ENCODE measurements at regions not wholly inside any gene's neighbourhood (a gene's known extent, or its start where the extent isn't known, plus 50 kb on each side); places are given as distances from the start of the nearest gene placed in this dataset.

- Histone ChIP-seq H3K4me3 (replicated peaks; ENCODE audit: insufficient read depth, low read length) (no peak overlapping the region), H3K27ac (replicated peaks) (no peak overlapping the region), H3K27me3 (ENCODE audit: insufficient read depth, poor library complexity, severe bottlenecking) (no peaks in the 10 kb centered on the region)
- TF ChIP-seq REST (IDR thresholded peaks at IDR 0.05; ENCODE audit: insufficient replicate concordance, low read depth): no peak
- no peak for TF ChIP-seq CTCF (IDR thresholded peaks at IDR 0.05; ENCODE audit: insufficient read depth, low read length)
- TF ChIP-seq SPI1 (IDR thresholded peaks at IDR 0.05; ENCODE audit: borderline replicate concordance, low read depth): no peak
- DNase-seq (ENCODE audit: low read depth in 1 of 2, low spot score in 1 of 2): no peak
Observed at GRCh38 chr6:156160007-156160794, 617.0 kb upstream of the ARID1B start.

GRCh38 chr6:156154896-156155295 is 622.3 kb upstream of the ARID1B start:
- Histone ChIP-seq H3K27ac (replicated peaks) (no peak overlapping the region), H3K27me3 (ENCODE audit: insufficient read depth, poor library complexity, severe bottlenecking) (no peaks in the 10 kb centered on the region), H3K4me3 (replicated peaks; ENCODE audit: insufficient read depth, low read length) (no peak overlapping the region)
- DNase-seq (ENCODE audit: low read depth in 1 of 2, low spot score in 1 of 2): no peak
- TF ChIP-seq REST (IDR thresholded peaks at IDR 0.05; ENCODE audit: insufficient replicate concordance, low read depth): no peak
- TF ChIP-seq SPI1 (IDR thresholded peaks at IDR 0.05; ENCODE audit: borderline replicate concordance, low read depth): no peak
- TF ChIP-seq CTCF (IDR thresholded peaks at IDR 0.05; ENCODE audit: insufficient read depth, low read length): no peak
- no peak for TF ChIP-seq POLR2AphosphoS5 (IDR thresholded peaks at IDR 0.05; ENCODE audit: low read depth)
- no peak for TF ChIP-seq GABPA (IDR thresholded peaks at IDR 0.05; ENCODE audit: low read depth)

GRCh38 chr6:156150391-156150790 is 626.8 kb upstream of the ARID1B start:
- TF ChIP-seq CTCF (IDR thresholded peaks at IDR 0.05; ENCODE audit: insufficient read depth, low read length): no peak
- TF ChIP-seq SPI1 (IDR thresholded peaks at IDR 0.05; ENCODE audit: borderline replicate concordance, low read depth): no peak
- no peak for TF ChIP-seq REST (IDR thresholded peaks at IDR 0.05; ENCODE audit: insufficient replicate concordance, low read depth)
- no peak for TF ChIP-seq GABPA (IDR thresholded peaks at IDR 0.05; ENCODE audit: low read depth)
- TF ChIP-seq POLR2AphosphoS5 (IDR thresholded peaks at IDR 0.05; ENCODE audit: low read depth): no peak
- Histone ChIP-seq H3K27ac (replicated peaks) (no peak overlapping the region), H3K27me3 (ENCODE audit: insufficient read depth, poor library complexity, severe bottlenecking) (no peaks in the 10 kb centered on the region), H3K4me3 (replicated peaks; ENCODE audit: insufficient read depth, low read length) (no peak overlapping the region)
- no peak for DNase-seq (ENCODE audit: low read depth in 1 of 2, low spot score in 1 of 2)
